ENCODE measurements at regions not wholly inside any gene's neighbourhood (a gene's known extent, or its start where the extent isn't known, plus 50 kb on each side); places are given as distances from the start of the nearest gene placed in this dataset.
"Not testable (repeated sequence)": the region's sequence is repeated elsewhere in the genome, so short reads cannot be mapped to it uniquely, and the experiment has no call there.

DNA sequence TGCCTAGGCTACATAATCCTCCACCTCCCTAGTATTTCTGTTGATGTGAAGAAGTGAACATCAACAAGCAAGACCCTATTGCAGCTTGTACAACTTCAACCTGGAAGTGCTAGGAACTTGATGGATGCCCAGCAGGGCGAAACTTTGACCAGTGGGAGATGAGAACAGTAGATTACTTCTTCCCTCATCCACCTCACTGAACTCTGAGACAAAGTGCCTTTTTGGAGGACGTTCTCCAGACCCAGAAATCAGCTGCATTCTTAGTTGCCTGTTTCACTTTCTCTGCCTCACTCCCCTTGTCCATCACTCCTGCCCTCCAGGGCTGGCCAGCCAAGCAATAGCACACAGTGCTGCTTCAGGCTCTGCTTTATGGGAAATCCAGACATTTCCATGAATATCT lies 683.4 kb downstream of the GALC start:
- DNase-seq (ENCODE audit: low spot score) = no peak

DNA sequence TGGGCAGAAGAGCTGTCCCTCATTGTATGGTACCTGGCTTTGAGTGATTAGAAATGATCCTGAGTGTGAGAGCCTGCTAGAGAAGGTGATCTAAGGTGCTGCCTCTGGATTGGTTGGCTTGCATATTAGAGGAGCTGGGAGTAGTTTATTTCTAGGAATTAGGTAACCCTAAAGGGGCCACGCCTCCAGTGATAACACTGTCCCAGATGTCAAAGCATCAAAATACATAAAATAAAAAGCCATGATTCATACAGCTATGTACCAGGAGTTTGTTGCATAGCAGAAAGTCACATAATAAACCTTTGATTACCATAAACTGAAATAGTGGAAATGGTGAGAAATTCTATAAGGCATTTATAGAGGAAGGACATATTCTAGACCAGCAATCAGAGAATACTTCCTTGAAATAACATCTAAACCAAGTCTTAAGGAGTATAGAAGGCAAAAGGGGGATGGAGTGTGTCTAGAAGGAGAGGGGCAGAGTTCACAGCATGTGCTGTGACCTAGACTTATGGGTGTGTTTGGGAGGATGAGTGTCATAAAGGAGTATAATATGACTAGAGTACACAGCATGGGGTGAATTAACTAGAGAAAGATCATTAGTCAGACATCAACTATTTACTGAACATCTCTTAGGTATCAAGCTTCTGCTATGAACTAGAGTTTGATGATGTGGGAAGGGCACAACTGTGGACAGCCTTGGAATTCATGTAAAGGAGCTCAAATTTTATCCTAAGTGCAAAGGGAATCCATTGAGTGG lies 686.4 kb downstream of the GALC start:
- no peak for DNase-seq (ENCODE audit: low spot score)

GRCh38 chr14:87305345-87305744 lies 687.6 kb downstream of the GALC start:
- no peak for DNase-seq (ENCODE audit: low spot score)

DNA sequence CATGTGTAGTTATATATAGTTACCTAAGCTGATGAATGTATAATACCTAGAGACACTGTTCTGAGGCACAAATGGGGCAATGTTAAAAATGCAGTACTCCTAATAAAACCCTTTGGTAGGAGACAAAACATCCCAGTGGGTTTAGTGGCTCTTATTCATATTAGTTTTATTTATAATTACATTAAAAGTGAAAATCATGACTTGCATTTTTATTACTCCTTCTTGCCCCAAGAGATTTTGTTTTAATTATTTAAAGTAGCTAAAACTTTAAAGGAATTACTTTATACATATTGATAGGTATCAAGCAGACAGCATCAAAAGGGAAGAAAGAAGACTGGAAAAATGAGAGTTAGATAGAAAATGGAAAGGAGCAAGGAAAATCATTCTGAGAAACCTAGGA lies 688.6 kb downstream of the GALC start:
- DNase-seq (ENCODE audit: low spot score) = no peak

DNA sequence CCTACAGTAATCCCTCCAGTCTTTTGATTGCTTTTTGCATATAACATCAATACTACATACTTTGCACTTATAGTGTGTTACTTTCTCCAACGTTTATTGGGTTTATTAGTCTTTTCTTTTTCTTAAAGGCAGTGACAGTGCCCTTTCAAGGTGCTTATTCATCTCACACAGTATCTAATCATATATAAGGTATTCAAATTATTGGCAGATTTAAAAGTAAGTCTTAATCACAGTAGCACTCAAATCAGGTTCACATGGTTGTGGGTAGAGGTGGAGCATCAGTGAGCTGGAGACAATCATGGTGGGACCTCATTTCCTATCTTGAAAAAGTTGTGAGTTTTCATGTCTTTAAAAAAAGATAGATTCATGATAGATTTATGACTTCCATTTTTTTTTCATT lies 706.2 kb downstream of the GALC start:
- no peak for DNase-seq (ENCODE audit: low spot score)

DNA sequence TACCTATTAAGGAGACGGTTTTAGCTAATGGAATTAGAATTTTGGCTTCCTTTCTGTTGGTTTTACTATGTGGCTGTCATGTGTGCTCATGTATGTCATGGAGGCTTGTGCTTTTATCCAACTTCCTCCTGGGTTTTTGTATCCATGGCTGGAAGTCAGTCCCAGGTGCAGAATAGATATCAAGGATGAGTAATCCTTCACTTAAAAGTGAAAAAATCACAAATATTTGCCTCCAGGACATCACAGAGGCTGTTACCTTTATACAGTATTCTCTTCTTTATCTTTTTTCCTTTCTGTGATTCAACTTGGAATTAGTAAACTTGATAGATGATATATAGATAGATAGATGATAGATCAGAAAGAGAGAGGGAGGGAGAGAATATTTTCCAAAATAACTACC lies 706.8 kb downstream of the GALC start:
- no peak for DNase-seq (ENCODE audit: low spot score)

DNA sequence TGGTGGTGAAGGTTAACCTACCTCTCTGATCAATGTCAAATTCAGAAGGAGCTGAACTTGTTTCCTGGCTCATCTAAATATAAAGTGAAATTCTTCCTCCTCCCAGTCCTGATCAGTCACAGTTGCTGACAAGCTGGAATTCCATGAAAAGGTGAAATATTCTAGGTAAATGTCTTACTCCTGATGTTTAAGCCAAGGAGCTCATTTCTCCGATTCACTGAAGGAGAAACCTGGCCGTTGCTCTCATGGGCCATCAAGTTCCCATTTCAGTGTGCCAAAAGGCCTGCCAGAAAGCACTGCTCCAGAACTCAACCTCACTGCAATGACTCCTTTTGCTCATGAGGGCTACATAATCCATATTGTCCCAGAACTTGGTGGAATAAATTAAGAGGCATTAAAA lies 707.5 kb downstream of the GALC start:
- DNase-seq (ENCODE audit: low spot score) = no peak

DNA sequence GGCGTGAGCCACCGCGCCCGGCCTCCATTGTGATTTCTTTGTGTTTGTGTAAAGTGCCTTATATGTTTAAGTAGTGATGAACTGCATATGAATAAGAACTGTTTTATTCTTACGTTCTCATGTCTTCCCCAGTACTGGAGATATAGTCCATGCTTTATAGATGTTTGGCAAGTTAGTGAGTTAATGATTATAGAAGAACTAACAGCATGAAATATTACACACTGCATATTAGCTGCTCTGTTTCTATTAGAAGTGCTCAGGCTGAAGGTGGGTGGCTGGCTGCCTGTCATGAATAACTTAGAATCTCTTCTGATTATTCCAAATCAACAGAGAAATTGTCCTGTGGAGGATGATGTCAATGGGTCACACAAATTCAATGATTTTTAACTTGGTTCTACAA lies 709.4 kb downstream of the GALC start:
- no peak for DNase-seq (ENCODE audit: low spot score)

- DNase-seq (ENCODE audit: low spot score) = no peak
Measured at GRCh38 chr14:87282266-87282665, 710.7 kb downstream of the GALC start.

DNA sequence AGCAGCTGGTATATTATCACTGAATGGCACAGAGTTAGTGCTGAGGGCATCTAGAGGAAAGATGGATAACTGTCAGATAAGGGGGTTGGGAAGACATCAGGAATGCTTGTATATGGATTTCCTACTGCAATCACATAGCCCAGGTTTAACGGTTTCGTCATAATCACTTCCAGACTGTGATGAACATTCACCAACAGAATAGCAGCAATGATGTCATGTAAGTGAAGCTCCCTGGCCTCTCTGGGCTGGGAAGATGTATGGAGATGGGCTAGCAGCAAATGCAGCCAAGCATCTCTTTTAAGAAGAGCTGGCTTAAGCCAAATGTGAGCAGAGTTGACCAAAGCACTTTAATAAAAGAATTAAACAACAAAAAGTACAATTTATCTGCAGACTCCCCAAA lies 714.6 kb downstream of the GALC start:
- no peak for DNase-seq (ENCODE audit: low spot score)

GRCh38 chr14:87271331-87271730 lies 721.7 kb downstream of the GALC start:
- no peak for DNase-seq (ENCODE audit: low spot score)

- DNase-seq (ENCODE audit: low spot score) = no peak
Measured at GRCh38 chr14:87268997-87269396, 724.0 kb downstream of the GALC start.

- no peak for DNase-seq (ENCODE audit: low spot score)
Measured at GRCh38 chr14:87264796-87265195, 728.2 kb downstream of the GALC start.

DNA sequence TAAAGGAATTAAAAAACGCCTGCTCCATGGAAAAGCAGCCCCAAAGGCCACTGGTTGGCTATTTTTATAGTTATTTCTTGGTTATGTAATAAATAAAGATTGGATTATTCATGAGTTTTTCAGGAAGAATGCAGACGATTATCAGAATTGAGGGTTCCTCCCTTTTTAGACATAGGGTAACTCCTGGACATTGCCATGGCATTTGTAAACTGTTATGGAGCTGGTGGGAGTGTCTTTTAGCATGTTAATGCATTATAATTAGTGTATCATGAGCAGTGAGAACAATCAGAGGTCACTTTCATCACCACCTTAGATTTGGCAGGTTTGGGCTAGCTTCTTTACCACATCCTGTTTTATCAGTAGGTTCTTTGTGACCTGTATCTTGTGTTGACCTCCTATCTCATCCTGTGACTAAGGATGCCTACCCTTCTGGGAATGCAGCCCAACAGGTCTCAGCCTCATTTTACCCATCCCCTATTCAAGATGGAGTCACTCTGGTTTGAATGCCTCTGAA lies 728.7 kb downstream of the GALC start:
- no peak for DNase-seq (ENCODE audit: low spot score)

- no peak for DNase-seq (ENCODE audit: low spot score)
Measured at GRCh38 chr14:87261621-87262020, 731.4 kb downstream of the GALC start.

DNA sequence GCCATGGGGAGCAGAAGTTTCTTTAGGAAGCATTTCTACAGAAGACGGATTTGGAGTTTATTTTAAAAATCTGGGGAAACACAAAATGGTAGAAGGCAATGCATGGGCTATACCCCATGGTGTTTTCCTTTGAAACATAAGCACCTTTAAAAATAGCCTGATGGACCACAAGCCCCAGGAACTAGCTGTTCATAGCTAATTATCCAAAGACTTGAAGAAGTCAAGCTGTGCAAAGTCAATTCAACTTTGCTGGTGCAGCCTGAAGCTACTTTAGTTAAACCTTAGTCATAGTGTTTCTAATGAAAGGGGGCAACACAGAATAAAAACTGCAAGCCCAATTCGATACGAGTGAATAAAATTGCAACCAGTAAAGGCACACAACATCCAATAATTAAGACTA lies 732.5 kb downstream of the GALC start:
- DNase-seq (ENCODE audit: low spot score) = no peak

DNA sequence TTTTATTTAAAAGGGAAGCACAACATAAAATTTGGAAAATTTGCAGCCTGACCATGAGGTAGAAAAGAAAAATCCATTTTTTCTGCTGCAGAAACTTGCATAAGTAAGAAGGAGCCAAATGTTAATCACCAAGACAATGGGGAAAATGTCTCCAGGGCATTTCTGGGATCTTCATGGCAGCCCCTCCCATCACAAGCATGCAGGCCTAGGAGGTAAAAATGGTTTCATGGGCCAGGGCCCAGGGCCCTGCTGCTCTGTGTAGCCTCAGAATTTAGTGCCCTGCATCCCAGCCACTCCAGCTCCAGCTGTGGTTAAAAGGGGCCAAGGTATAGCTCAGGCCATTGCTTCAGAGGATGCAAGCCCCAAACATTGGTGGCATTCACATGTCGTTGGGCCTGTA lies 735.6 kb downstream of the GALC start:
- no peak for DNase-seq (ENCODE audit: low spot score)

GRCh38 chr14:87255058-87255457 lies 737.9 kb downstream of the GALC start:
- no peak for DNase-seq (ENCODE audit: low spot score)

GRCh38 chr14:87254331-87254874 lies 738.6 kb downstream of the GALC start:
- DNase-seq (ENCODE audit: low spot score) = no peak

DNA sequence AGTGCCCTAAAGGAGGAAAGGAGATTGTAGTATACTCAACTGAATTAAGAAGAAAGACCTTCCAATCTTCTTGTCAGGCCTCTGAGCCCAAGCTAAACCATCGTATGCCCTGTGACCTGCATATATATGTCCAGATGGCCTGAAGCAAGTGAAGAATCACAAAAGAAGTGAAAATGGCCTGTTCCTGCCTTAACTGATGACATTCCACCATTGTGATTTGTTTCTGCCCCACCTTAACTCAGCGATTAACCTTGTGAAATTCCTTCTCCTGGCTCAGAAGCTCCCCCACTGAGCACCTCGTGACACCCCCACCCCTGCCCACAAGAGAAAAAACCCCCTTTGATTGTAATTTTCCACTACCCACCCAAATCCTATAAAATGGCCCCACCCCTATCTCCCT lies 739.2 kb downstream of the GALC start:
- DNase-seq (ENCODE audit: low spot score) = not testable (repeated sequence)

GRCh38 chr14:87252103-87252502 lies 740.9 kb downstream of the GALC start:
- no peak for DNase-seq (ENCODE audit: low spot score)

- no peak for DNase-seq (ENCODE audit: low spot score)
Measured at GRCh38 chr14:87251011-87251410, 742.0 kb downstream of the GALC start.

- DNase-seq (ENCODE audit: low spot score) = no peak
Measured at GRCh38 chr14:87241018-87241768, 751.8 kb downstream of the GALC start.
